H9 (cell line): ENCODE measurements at regions not wholly inside any gene's neighbourhood (a gene's known extent, or its start where the extent isn't known, plus 50 kb on each side); places are given as distances from the start of the nearest gene placed in this dataset.

ENCODE experiments used
- DNase-seq: peaks from one replicate; pipeline ENCODE4 v3.0.0-alpha.2; 2017
- H2AFZ ChIP-seq: one replicate; pipeline ENCODE4 v1.6.1; 2013; ENCODE audit warnings: mild to moderate bottlenecking, low read length, control low read depth, moderate library complexity
- H2AK5ac ChIP-seq: 2 replicates; pipeline ENCODE4 v1.6.1; 2013; ENCODE audit warnings: low read length, control low read depth, mixed read lengths; ENCODE audit not compliant: insufficient read length
- H2BK120ac ChIP-seq: one replicate; pipeline ENCODE4 v1.6.1; 2013; ENCODE audit warnings: low read depth, mild to moderate bottlenecking, low read length, control low read depth, inconsistent platforms; ENCODE audit not compliant: poor library complexity, severe bottlenecking
- H2BK12ac ChIP-seq: 2 replicates; pipeline ENCODE4 v1.6.1; 2013; ENCODE audit warnings: low read length, control low read depth, mixed read lengths, low read depth; ENCODE audit not compliant: insufficient read length
- H2BK15ac ChIP-seq: 2 replicates; pipeline ENCODE4 v1.6.1; 2013; ENCODE audit warnings: low read depth, low read length, control low read depth
- H2BK20ac ChIP-seq: one replicate; pipeline ENCODE4 v1.6.1; 2013; ENCODE audit warnings: low read depth, mild to moderate bottlenecking, low read length, control low read depth, inconsistent platforms; ENCODE audit not compliant: poor library complexity, severe bottlenecking
- H2BK5ac ChIP-seq: 2 replicates; pipeline ENCODE4 v1.6.1; 2013; ENCODE audit warnings: low read length, control low read depth, mixed read lengths; ENCODE audit not compliant: insufficient read length
- H3K14ac ChIP-seq: 2 replicates; pipeline ENCODE4 v1.6.1; 2013; ENCODE audit warnings: low read length, control low read depth; ENCODE audit not compliant: insufficient read depth
- H3K18ac ChIP-seq: 2 replicates; pipeline ENCODE4 v1.6.1; 2013; ENCODE audit warnings: low read depth, mild to moderate bottlenecking, mixed read lengths, low read length, control low read depth; ENCODE audit not compliant: insufficient read length
- H3K23ac ChIP-seq: 2 replicates; pipeline ENCODE4 v1.6.1; 2013; ENCODE audit warnings: low read length, control low read depth, mixed read lengths, low read depth; ENCODE audit not compliant: insufficient read length
- H3K23me2 ChIP-seq: 2 replicates; pipeline ENCODE4 v1.6.1; 2013; ENCODE audit warnings: low read depth, mild to moderate bottlenecking, mixed read lengths, low read length, control low read depth; ENCODE audit not compliant: insufficient read length, poor library complexity, severe bottlenecking
- H3K27ac ChIP-seq: 2 replicates; pipeline ENCODE4 v1.5.1; 2013; ENCODE audit warnings: low read length, control low read depth, mixed read lengths, low read depth; ENCODE audit not compliant: insufficient read length
- H3K27me3 ChIP-seq: 2 replicates; pipeline ENCODE4 v1.6.1; 2013; ENCODE audit warnings: low read length, control low read depth, inconsistent platforms; ENCODE audit not compliant: insufficient read depth
- H3K4ac ChIP-seq: 2 replicates; pipeline ENCODE4 v1.6.1; 2013; ENCODE audit warnings: low read depth, mild to moderate bottlenecking, control low read depth, inconsistent platforms, low read length, moderate library complexity
- H3K4me1 ChIP-seq: 2 replicates; pipeline ENCODE4 v1.6.1; 2013; ENCODE audit warnings: low read length, control low read depth, inconsistent platforms; ENCODE audit not compliant: insufficient read depth
- H3K4me2 ChIP-seq: 2 replicates; pipeline ENCODE4 v1.6.1; 2013; ENCODE audit warnings: low read length, control low read depth, mixed read lengths; ENCODE audit not compliant: insufficient read length, insufficient read depth
- H3K56ac ChIP-seq: 2 replicates; pipeline ENCODE4 v1.6.1; 2013; ENCODE audit warnings: low read depth, mild to moderate bottlenecking, mixed read lengths, low read length, control low read depth; ENCODE audit not compliant: insufficient read length
- H3K79me1 ChIP-seq: 2 replicates; pipeline ENCODE4 v1.6.1; 2013; ENCODE audit warnings: low read depth, mild to moderate bottlenecking, moderate library complexity, low read length, control low read depth, inconsistent platforms; ENCODE audit not compliant: insufficient read depth, poor library complexity, severe bottlenecking
- H3K79me2 ChIP-seq: 2 replicates; pipeline ENCODE4 v1.6.1; 2013; ENCODE audit warnings: low read length, control low read depth, inconsistent platforms; ENCODE audit not compliant: insufficient read depth
- H3K9ac ChIP-seq: 2 replicates; pipeline ENCODE4 v1.6.1; 2013; ENCODE audit warnings: low read length, control low read depth, mixed read lengths; ENCODE audit not compliant: insufficient read length; ENCODE audit errors: extremely low read depth
- H3K9me3 ChIP-seq: one replicate; pipeline ENCODE4 v1.6.1; 2013; ENCODE audit warnings: low read depth, low read length, inconsistent platforms; ENCODE audit not compliant: control insufficient read depth
- H3T11ph ChIP-seq: one replicate; pipeline ENCODE4 v1.6.1; 2013; ENCODE audit warnings: mild to moderate bottlenecking, low read length, control low read depth, inconsistent platforms
- H4K20me1 ChIP-seq: one replicate; pipeline ENCODE4 v1.6.1; 2013; ENCODE audit not compliant: control insufficient read depth, insufficient read length, insufficient read depth
- H4K5ac ChIP-seq: 2 replicates; pipeline ENCODE4 v1.6.1; 2013; ENCODE audit warnings: low read depth, mild to moderate bottlenecking, mixed read lengths, low read length, control low read depth; ENCODE audit not compliant: insufficient read length
- H4K8ac ChIP-seq: replicated peaks from 2 replicates; pipeline ENCODE4 v1.6.1; 2013; ENCODE audit warnings: low read length, control low read depth, mixed read lengths, low read depth; ENCODE audit not compliant: insufficient read length
- H4K91ac ChIP-seq: 2 replicates; pipeline ENCODE4 v1.6.1; 2013; ENCODE audit warnings: low read depth, mild to moderate bottlenecking, moderate library complexity, mixed read lengths, low read length, control low read depth; ENCODE audit not compliant: insufficient read length
- H3K27ac Mint-ChIP-seq, 3 experiments: 2 replicates in 2 of 3; 3 replicates in 1 of 3; pipeline ENCODE4 v1.8.0; 2020 to 2021; ENCODE audit warnings: mixed read lengths in 3 of 3, mild to moderate bottlenecking in 1 of 3, moderate library complexity in 1 of 3
- H3K27me3 Mint-ChIP-seq: 2 replicates; pipeline ENCODE4 v1.8.0; 2021; ENCODE audit warnings: low read depth, mild to moderate bottlenecking, moderate library complexity, mixed read lengths
- H3K36me3 Mint-ChIP-seq, 3 experiments: 2 replicates in 2 of 3; 3 replicates in 1 of 3; pipeline ENCODE4 v1.8.0; 2020 to 2021; ENCODE audit warnings: low read depth in 3 of 3, mixed read lengths in 3 of 3; ENCODE audit not compliant: insufficient read depth in 1 of 3
- H3K4me1 Mint-ChIP-seq, 2 experiments: 2 replicates each; pipeline ENCODE4 v1.8.0; 2020; ENCODE audit warnings: mixed read lengths in 2 of 2
- H3K4me3 Mint-ChIP-seq, 2 experiments: 2 replicates in 1 of 2; 3 replicates in 1 of 2; pipeline ENCODE4 v1.8.0; 2020 to 2021; ENCODE audit warnings: mild to moderate bottlenecking in 2 of 2, mixed read lengths in 2 of 2, moderate library complexity in 1 of 2
- H3K9me3 Mint-ChIP-seq, 2 experiments: 2 replicates in 1 of 2; 3 replicates in 1 of 2; pipeline ENCODE4 v1.8.0; 2020; ENCODE audit warnings: mild to moderate bottlenecking in 2 of 2, mixed read lengths in 2 of 2, moderate library complexity in 1 of 2
- CTCF ChIP-seq: fragments of 200-600 bp; sonication (generic); conservative IDR thresholded peaks from 3 replicates; pipeline ENCODE4 v1.8.0; 2021; ENCODE audit warnings: antibody characterized with exemption, mild to moderate bottlenecking
- WGBS: extraction: QIAGEN DNeasy Blood & Tissue Kit; methylation state at CpG from one replicate; pipeline ENCODE4 v1.1.7; 2013; ENCODE audit warnings: missing lambda C conversion rate, low lambda C conversion rate, mixed read lengths; ENCODE audit not compliant: insufficient read length; ENCODE audit errors: extremely low coverage; 5-methylcytosine and 5-hydroxymethylcytosine counted together

- Histone ChIP-seq H2AK5ac (no peak overlapping the region), H2BK120ac (no peak overlapping the region), H3K9me3 (no peaks in the 10 kb centered on the region), H3T11ph (no peak overlapping the region), H4K5ac (no peak overlapping the region), H3K18ac (no peak overlapping the region), H3K56ac (no peak overlapping the region), H3K14ac (no peak overlapping the region), H4K91ac (no peak overlapping the region), H4K8ac (no peak overlapping the region), H3K27ac (no peak overlapping the region), H3K23me2 (no peaks in the 10 kb centered on the region), H3K9ac (no peak overlapping the region), H2BK5ac (no peak overlapping the region), H3K27me3 (no peaks in the 10 kb centered on the region; the same call in 1 of the 2 replicates), H2BK20ac (no peak overlapping the region), H2AFZ (no peak overlapping the region), H3K23ac (no peak overlapping the region), H3K4ac (no peak overlapping the region), H2BK15ac (no peak overlapping the region), H4K20me1 (no peaks in the 10 kb centered on the region), H3K4me2 (no peak overlapping the region), H3K79me2 (no peaks in the 10 kb centered on the region), H3K4me1 (no peaks in the 10 kb centered on the region), H2BK12ac (no peak overlapping the region), H3K79me1 (no peaks in the 10 kb centered on the region)
- no peak overlapping the region; a peak in 1 of 7 replicates for H3K27ac Mint-ChIP-seq
- H3K4me1 Mint-ChIP-seq: peaks cover 13 to 19% of the 10 kb centered on the region in 2 experiments
- no peaks in the 10 kb centered on the region; a peak in 1 of 7 replicates for H3K36me3 Mint-ChIP-seq
- TF ChIP-seq CTCF: no peak
- H3K27me3 Mint-ChIP-seq: peaks cover 6% of the 10 kb centered on the region
- H3K4me3 Mint-ChIP-seq: no peak overlapping the region
- DNase-seq: no peak
- no peaks in the 10 kb centered on the region for H3K9me3 Mint-ChIP-seq
- no CpG with 5 or more reads among the region's 10 CpGs for WGBS
Measured at GRCh38 chr15:69881766-69882165, 216.0 kb downstream of the TLE3 start.
